Breast epithelium (tissue), 4 donors: ENCODE measurements at regions not wholly inside any gene's neighbourhood (a gene's known extent, or its start where the extent isn't known, plus 50 kb on each side); places are given as distances from the start of the nearest gene placed in this dataset.

ENCODE experiments used
- DNase-seq, 2 donors: peaks; one replicate each; pipeline ENCODE4 v3.0.0-alpha.2; 2019; ENCODE audit warnings: low spot score in 2 of 2
- H3K27ac ChIP-seq, 2 donors: fragments of 200-600 bp; sonication (generic) in 1 of 2; one replicate each; pipeline ENCODE4 v1.5.1; 2016 to 2019; ENCODE audit warnings: mild to moderate bottlenecking in 1 of 2
- H3K27me3 ChIP-seq, 2 donors: fragments of 200-600 bp; sonication (generic) in 1 of 2; one replicate each; pipeline versions ENCODE4 v1.5.1 to v1.6.0; 2017 to 2019; ENCODE audit warnings: control low read depth in 1 of 2, mild to moderate bottlenecking in 1 of 2
- H3K36me3 ChIP-seq: fragments of 200-600 bp; one replicate; pipeline ENCODE4 v1.5.1; 2019
- H3K4me1 ChIP-seq, 2 donors: fragments of 200-600 bp; sonication (generic); one replicate each; pipeline ENCODE4 v1.5.1; 2016 to 2019; ENCODE audit warnings: control low read depth in 1 of 2
- H3K4me3 ChIP-seq, 3 donors: fragments of 200-600 bp; sonication (generic); 1 replicate in 2 of 3; 2 replicates in 1 of 3; pipeline ENCODE4 v1.5.1; 2016 to 2019; ENCODE audit warnings: mild to moderate bottlenecking in 3 of 3, moderate library complexity in 2 of 3
- H3K9me3 ChIP-seq, 2 donors: fragments of 200-600 bp; sonication (generic) in 1 of 2; one replicate each; pipeline ENCODE4 v1.5.1; 2016 to 2019; ENCODE audit warnings: control low read depth in 1 of 2
- POLR2A ChIP-seq: fragments of 450-650 bp; IDR thresholded peaks from one replicate; pipeline ENCODE4 v1.6.1; 2016; ENCODE audit warnings: antibody characterized with exemption, mild to moderate bottlenecking, moderate library complexity
- POLR2AphosphoS5 ChIP-seq, 3 donors: sonication (generic); formaldehyde crosslinking; IDR thresholded peaks; one replicate each; pipeline ENCODE4 v1.6.1; 2017; ENCODE audit warnings: antibody characterized with exemption in 3 of 3
- intact Hi-C: fragments of 100-400 bp; cut with DNase I; formaldehyde crosslinking; loops from one replicate; pipeline ENCODE4 v1.15.1; 2023; ENCODE audit warnings: low total_unique reads
- TF ChIP-seq, protein P1 (sequence below), 3 donors: fragments of 450-650 bp; IDR thresholded peaks; one replicate each; pipeline ENCODE4 v1.5.1; 2016 to 2017; ENCODE audit warnings: antibody characterized with exemption in 3 of 3, mild to moderate bottlenecking in 3 of 3, moderate library complexity in 3 of 3

DNA sequence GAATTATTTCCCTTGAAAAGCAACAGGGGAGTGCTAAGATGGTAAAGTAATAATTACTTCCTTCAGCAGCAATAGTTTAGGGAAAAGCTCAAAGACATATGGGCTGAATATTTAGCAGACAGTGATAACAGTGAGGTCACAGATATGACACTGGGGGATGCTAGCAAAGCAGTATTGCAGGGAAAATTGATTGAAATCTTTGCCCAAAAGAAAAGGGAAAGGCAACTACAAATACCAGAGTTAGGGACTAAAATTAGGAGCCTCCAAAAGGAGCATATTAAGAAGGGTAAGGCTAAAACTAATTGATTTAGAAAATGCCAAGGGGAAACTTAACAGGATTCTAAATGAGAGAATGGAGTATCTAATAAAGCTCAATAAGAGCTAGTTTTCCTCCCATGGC is 1191.3 kb upstream of the TENM3 start:
- no peak for DNase-seq
- Histone ChIP-seq H3K36me3 (no peaks in the 10 kb centered on the region), H3K27me3 (no peaks in the 10 kb centered on the region), H3K4me3 (no peak overlapping the region), H3K27ac (no peak overlapping the region), H3K4me1 (no peaks in the 10 kb centered on the region), H3K9me3 (no peaks in the 10 kb centered on the region)
- intact Hi-C loops, result no loop called here
- TF ChIP-seq POLR2AphosphoS5 (IDR thresholded peaks at IDR 0.05) (no peak), POLR2A (no peak)
- TF ChIP-seq, protein P1, sequence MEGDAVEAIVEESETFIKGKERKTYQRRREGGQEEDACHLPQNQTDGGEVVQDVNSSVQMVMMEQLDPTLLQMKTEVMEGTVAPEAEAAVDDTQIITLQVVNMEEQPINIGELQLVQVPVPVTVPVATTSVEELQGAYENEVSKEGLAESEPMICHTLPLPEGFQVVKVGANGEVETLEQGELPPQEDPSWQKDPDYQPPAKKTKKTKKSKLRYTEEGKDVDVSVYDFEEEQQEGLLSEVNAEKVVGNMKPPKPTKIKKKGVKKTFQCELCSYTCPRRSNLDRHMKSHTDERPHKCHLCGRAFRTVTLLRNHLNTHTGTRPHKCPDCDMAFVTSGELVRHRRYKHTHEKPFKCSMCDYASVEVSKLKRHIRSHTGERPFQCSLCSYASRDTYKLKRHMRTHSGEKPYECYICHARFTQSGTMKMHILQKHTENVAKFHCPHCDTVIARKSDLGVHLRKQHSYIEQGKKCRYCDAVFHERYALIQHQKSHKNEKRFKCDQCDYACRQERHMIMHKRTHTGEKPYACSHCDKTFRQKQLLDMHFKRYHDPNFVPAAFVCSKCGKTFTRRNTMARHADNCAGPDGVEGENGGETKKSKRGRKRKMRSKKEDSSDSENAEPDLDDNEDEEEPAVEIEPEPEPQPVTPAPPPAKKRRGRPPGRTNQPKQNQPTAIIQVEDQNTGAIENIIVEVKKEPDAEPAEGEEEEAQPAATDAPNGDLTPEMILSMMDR (IDR thresholded peaks at IDR 0.05), result no peak

DNA sequence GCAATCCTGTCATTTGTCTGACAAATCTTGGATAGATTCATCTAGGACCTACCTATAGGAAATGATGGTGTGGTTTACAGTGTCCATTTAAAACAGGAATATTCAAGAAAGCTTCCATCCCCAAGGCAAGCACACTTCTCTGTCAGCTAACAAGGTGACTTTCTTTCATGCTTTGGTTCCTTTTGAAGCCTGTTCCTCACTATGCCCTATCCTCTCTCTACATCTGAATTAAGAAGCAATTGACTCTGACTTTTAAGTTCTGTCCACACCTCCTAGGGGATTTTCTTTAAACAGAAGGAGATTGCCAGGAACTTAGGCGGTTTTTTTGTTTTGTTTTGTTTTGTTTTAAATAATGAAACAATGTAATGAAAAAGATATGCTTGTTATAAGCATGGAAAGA is 1181.4 kb upstream of the TENM3 start:
- no peak overlapping the region for H3K27ac ChIP-seq
- no peak for DNase-seq
- intact Hi-C loops, result no loop called here
- no peak overlapping the region for H3K4me3 ChIP-seq
- no peaks in the 10 kb centered on the region for H3K27me3 ChIP-seq
- no peaks in the 10 kb centered on the region for H3K9me3 ChIP-seq
- H3K36me3 ChIP-seq, result no peaks in the 10 kb centered on the region
- TF ChIP-seq POLR2AphosphoS5 (IDR thresholded peaks at IDR 0.05), result no peak
- TF ChIP-seq POLR2A, result no peak
- TF ChIP-seq, protein P1 (IDR thresholded peaks at IDR 0.05), result no peak
- H3K4me1 ChIP-seq, result no peaks in the 10 kb centered on the region

DNA sequence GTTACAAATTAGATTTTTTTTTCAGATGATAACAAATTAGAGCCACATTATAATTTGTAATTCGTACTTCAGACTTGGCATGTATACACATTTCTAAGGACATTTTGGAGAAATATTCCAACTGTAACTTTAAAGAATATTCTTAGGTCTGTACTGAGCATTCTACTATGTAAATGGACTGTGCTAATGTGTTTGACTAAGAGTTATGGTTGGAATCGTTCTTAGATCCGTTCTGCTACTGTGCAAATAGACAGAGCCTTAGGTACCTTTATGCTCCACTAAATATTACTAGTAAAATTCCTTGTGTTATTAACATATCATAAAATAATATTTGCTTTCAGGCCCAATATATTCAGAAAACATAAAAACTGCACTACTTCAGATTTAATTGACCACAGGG is 1180.0 kb upstream of the TENM3 start:
- Histone ChIP-seq H3K36me3 (no peaks in the 10 kb centered on the region), H3K9me3 (no peaks in the 10 kb centered on the region), H3K27ac (no peak overlapping the region), H3K4me1 (no peaks in the 10 kb centered on the region), H3K27me3 (no peaks in the 10 kb centered on the region), H3K4me3 (no peak overlapping the region)
- no peak for DNase-seq
- no peak for TF ChIP-seq POLR2AphosphoS5 (IDR thresholded peaks at IDR 0.05)
- TF ChIP-seq POLR2A, result no peak
- TF ChIP-seq, protein P1 (IDR thresholded peaks at IDR 0.05), result no peak
- intact Hi-C loops, result no loop called here

DNA sequence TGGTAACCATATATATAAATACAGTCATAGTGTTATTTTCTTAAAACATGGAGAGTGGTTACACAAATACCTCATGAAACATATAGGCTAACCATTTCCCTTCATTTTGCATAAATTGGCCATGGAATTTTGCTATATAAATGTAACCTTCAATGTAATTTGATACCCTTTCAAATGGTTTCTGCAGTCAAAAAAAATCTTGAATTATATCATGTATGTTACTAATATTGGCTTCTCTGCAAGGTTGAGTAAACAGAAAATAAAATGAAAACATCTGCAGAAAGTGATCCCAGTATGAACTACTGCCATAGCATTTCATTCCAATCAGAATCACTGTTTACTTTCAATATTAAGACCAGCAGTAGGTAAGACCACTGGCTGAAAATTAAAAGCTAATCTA is 1165.9 kb upstream of the TENM3 start:
- peaks cover 10 to 11% of the 10 kb centered on the region in 2 donors for H3K9me3 ChIP-seq
- intact Hi-C loops, result no loop called here
- no peak for TF ChIP-seq POLR2AphosphoS5 (IDR thresholded peaks at IDR 0.05)
- no peak for TF ChIP-seq POLR2A
- TF ChIP-seq, protein P1 (IDR thresholded peaks at IDR 0.05), result no peak

DNA sequence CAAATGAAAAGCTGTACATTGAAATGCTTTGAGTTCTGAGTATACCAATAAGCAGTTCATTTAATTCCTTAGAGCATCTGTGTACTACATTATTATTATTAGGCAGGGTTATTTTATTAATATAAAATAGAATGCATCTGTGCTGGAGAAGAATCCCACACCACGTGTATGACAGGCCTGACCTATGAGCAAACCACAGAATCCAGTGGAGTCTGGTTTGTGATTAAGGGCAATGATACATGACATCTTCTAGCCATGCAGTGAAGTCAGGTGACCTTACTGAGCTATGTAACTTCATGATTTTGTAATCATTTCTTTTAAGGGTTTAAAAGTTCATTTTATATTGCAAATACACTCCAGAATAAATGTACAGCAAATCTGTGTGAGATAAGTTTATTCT is 1165.0 kb upstream of the TENM3 start:
- Histone ChIP-seq H3K4me1 (no peaks in the 10 kb centered on the region), H3K27me3 (no peaks in the 10 kb centered on the region), H3K9me3 (peaks cover 10 to 11% of the 10 kb centered on the region in 2 donors), H3K4me3 (no peak overlapping the region), H3K36me3 (no peaks in the 10 kb centered on the region), H3K27ac (no peak overlapping the region)
- no peak for DNase-seq
- TF ChIP-seq, protein P1 (IDR thresholded peaks at IDR 0.05), result no peak
- TF ChIP-seq POLR2A (no peak), POLR2AphosphoS5 (IDR thresholded peaks at IDR 0.05) (no peak)
- intact Hi-C loops, result no loop called here

More for the DNA sequence above, 1165.9 kb upstream of the TENM3 start:
- no peaks in the 10 kb centered on the region for H3K36me3 ChIP-seq
- no peaks in the 10 kb centered on the region for H3K4me1 ChIP-seq
- no peaks in the 10 kb centered on the region for H3K27me3 ChIP-seq
- H3K27ac ChIP-seq, result no peak overlapping the region
- H3K4me3 ChIP-seq, result no peak overlapping the region
- DNase-seq, result no peak
